ENCODE measurements at regions not wholly inside any gene's neighbourhood (a gene's known extent, or its start where the extent isn't known, plus 50 kb on each side); places are given as distances from the start of the nearest gene placed in this dataset.
A peak's percentile ranks its signal among the peaks of the same experiment; 100 is the strongest.

DNA sequence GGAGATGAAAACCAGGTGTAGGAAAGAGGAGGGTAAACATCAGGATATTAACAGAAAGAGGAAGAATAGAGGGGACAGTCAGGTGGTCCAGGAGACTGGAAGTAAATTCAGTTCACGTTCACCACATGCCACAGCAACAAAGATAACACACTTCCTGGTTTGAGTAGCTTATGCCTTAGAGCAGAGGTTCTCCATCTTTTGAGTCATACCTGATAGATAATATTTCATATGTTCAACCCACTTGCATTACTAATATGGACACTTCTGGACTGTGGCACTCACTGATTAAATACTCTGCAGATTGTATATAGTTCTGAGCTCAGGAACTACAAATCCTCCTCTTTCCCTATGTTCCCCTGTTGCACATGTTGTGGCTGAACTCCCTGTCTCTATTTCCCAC is 179.9 kb upstream of the NR3C1 start:
- no peaks in the 10 kb centered on the region for H4K20me1 ChIP-seq (ENCODE audit: insufficient read depth, poor library complexity, severe bottlenecking)
- H3K4me1 ChIP-seq (ENCODE audit: insufficient read depth): no peaks in the 10 kb centered on the region
- H3K9me2 ChIP-seq (replicated peaks; ENCODE audit: insufficient read depth): no peaks in the 10 kb centered on the region
- no peaks in the 10 kb centered on the region for H3K9me3 ChIP-seq (ENCODE audit: low read depth)
- H3K27me3 ChIP-seq: no peaks in the 10 kb centered on the region
- TF ChIP-seq EZH2phosphoT487 (IDR thresholded peaks at IDR 0.05; ENCODE audit: low read depth, severe bottlenecking, unreplicated experiment): no peak
- TF ChIP-seq, protein P1, sequence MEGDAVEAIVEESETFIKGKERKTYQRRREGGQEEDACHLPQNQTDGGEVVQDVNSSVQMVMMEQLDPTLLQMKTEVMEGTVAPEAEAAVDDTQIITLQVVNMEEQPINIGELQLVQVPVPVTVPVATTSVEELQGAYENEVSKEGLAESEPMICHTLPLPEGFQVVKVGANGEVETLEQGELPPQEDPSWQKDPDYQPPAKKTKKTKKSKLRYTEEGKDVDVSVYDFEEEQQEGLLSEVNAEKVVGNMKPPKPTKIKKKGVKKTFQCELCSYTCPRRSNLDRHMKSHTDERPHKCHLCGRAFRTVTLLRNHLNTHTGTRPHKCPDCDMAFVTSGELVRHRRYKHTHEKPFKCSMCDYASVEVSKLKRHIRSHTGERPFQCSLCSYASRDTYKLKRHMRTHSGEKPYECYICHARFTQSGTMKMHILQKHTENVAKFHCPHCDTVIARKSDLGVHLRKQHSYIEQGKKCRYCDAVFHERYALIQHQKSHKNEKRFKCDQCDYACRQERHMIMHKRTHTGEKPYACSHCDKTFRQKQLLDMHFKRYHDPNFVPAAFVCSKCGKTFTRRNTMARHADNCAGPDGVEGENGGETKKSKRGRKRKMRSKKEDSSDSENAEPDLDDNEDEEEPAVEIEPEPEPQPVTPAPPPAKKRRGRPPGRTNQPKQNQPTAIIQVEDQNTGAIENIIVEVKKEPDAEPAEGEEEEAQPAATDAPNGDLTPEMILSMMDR (IDR thresholded peaks at IDR 0.05; ENCODE audit: poor library complexity): no peak
- TF ChIP-seq EZH2 (IDR thresholded peaks at IDR 0.05; ENCODE audit: borderline replicate concordance): no peak
- no peak overlapping the region for H3K27ac ChIP-seq
- H3K4me2 ChIP-seq: no peak overlapping the region
- DNase-seq (ENCODE audit: low spot score): no peak
- 62% methylated on average over 1 of the region's 1 CpG for WGBS (ENCODE audit: low lambda C conversion rate, missing lambda C conversion rate)
- no peaks in the 10 kb centered on the region for H3K36me3 ChIP-seq (replicated peaks; ENCODE audit: insufficient read depth, low read depth)
- no peaks in the 10 kb centered on the region for H3K79me2 ChIP-seq
- no peak overlapping the region for H2AFZ ChIP-seq
- H3K4me3 ChIP-seq: no peak overlapping the region

DNA sequence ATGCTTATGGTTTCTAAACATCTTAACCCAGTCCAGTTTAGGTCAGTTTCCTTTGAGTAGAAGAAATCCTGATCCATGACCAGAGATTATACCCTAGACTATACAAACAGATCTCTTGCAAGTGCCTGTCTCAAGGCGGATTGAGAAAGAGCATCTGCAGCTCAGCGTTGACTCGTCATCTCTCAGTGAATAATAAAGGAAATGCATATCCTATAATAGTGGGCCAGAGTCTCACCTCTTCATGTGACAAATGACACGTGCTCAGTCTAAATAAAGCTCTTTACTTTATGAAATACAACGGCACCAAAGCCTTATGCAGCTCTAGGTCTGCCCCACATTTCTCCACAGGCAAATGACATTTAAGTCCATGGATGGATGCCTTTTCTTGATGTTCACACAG is 179.4 kb upstream of the NR3C1 start:
- H3K27me3 ChIP-seq: no peaks in the 10 kb centered on the region
- WGBS (ENCODE audit: low lambda C conversion rate, missing lambda C conversion rate): 63% methylated on average over 5 of the region's 5 CpGs
- H3K9me2 ChIP-seq (replicated peaks; ENCODE audit: insufficient read depth): no peaks in the 10 kb centered on the region
- no peak overlapping the region for H3K4me2 ChIP-seq
- no peak for DNase-seq (ENCODE audit: low spot score)
- H3K27ac ChIP-seq: no peak overlapping the region
- H4K20me1 ChIP-seq (ENCODE audit: insufficient read depth, poor library complexity, severe bottlenecking): no peaks in the 10 kb centered on the region
- TF ChIP-seq EZH2 (IDR thresholded peaks at IDR 0.05; ENCODE audit: borderline replicate concordance): no peak
- TF ChIP-seq, protein P1 (IDR thresholded peaks at IDR 0.05; ENCODE audit: poor library complexity): no peak
- no peak for TF ChIP-seq EZH2phosphoT487 (IDR thresholded peaks at IDR 0.05; ENCODE audit: low read depth, severe bottlenecking, unreplicated experiment)
- no peak overlapping the region for H3K4me3 ChIP-seq
- no peak overlapping the region for H2AFZ ChIP-seq
- H3K36me3 ChIP-seq (replicated peaks; ENCODE audit: insufficient read depth, low read depth): no peaks in the 10 kb centered on the region
- H3K79me2 ChIP-seq: no peaks in the 10 kb centered on the region
- no peaks in the 10 kb centered on the region for H3K4me1 ChIP-seq (ENCODE audit: insufficient read depth)
- no peaks in the 10 kb centered on the region for H3K9me3 ChIP-seq (ENCODE audit: low read depth)

DNA sequence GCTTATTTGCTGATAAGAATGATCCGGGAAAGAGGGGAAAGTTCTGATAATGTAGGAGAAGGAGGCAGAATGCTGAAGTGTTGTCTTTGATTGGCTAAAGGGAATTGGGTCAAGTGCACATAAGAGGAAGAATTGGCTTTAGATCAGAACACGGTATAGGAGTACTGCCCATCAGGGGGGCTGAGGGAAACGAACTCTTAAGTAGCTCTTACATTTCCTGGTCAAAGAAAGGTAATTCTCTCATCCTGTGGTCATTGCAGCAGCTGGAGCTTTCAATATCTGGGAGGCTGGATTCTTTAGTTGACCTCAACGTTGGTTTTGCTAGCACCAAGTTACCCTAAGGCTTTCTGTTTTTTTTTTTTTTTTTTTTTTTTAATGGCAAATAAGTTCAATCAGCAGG is 178.7 kb upstream of the NR3C1 start:
- 46% methylated on average over 4 of the region's 4 CpGs for WGBS (ENCODE audit: low lambda C conversion rate, missing lambda C conversion rate)
- H3K4me3 ChIP-seq: no peak overlapping the region
- no peaks in the 10 kb centered on the region for H3K9me2 ChIP-seq (replicated peaks; ENCODE audit: insufficient read depth)
- DNase-seq (ENCODE audit: low spot score): no peak
- no peaks in the 10 kb centered on the region for H3K27me3 ChIP-seq
- H3K4me2 ChIP-seq: no peak overlapping the region
- no peaks in the 10 kb centered on the region for H4K20me1 ChIP-seq (ENCODE audit: insufficient read depth, poor library complexity, severe bottlenecking)
- H3K27ac ChIP-seq: no peak overlapping the region
- H3K36me3 ChIP-seq (replicated peaks; ENCODE audit: insufficient read depth, low read depth): no peaks in the 10 kb centered on the region
- peaks cover 6% of the 10 kb centered on the region for H3K4me1 ChIP-seq (ENCODE audit: insufficient read depth)
- H3K9me3 ChIP-seq (ENCODE audit: low read depth): no peaks in the 10 kb centered on the region
- H2AFZ ChIP-seq: no peak overlapping the region
- TF ChIP-seq EZH2 (IDR thresholded peaks at IDR 0.05; ENCODE audit: borderline replicate concordance): no peak
- TF ChIP-seq EZH2phosphoT487 (IDR thresholded peaks at IDR 0.05; ENCODE audit: low read depth, severe bottlenecking, unreplicated experiment): no peak
- TF ChIP-seq, protein P1 (IDR thresholded peaks at IDR 0.05; ENCODE audit: poor library complexity): no peak
- H3K79me2 ChIP-seq: no peaks in the 10 kb centered on the region

DNA sequence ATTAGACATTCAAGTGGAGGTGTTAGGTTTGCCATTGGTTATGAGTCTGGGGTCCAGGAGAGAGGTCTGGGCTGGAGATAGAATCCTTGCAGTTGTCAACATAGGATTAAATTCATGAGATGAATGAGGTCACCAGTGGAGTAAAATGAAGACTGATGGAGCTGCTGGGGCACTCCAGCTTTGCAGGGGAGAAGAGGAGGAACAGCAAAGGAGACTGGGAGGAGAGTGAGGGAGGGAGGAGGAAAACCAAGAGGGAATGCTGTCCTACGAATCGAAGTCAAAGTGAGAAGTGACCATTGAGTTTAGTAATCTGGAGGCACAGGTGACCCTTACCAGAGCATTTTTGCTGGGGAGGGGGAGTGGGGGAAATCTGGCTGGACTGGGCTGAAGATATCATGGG is 178.2 kb upstream of the NR3C1 start:
- no peak for DNase-seq (ENCODE audit: low spot score)
- Histone ChIP-seq H3K27ac (peak overlapping the region; percentile 20), H2AFZ (no peak overlapping the region), H3K9me3 (ENCODE audit: low read depth) (no peaks in the 10 kb centered on the region), H3K36me3 (replicated peaks; ENCODE audit: insufficient read depth, low read depth) (no peaks in the 10 kb centered on the region), H3K9me2 (replicated peaks; ENCODE audit: insufficient read depth) (no peaks in the 10 kb centered on the region), H4K20me1 (ENCODE audit: insufficient read depth, poor library complexity, severe bottlenecking) (no peaks in the 10 kb centered on the region), H3K4me3 (no peak overlapping the region), H3K4me1 (ENCODE audit: insufficient read depth) (peaks cover 9% of the 10 kb centered on the region), H3K27me3 (no peaks in the 10 kb centered on the region), H3K4me2 (no peak overlapping the region), H3K79me2 (no peaks in the 10 kb centered on the region)
- WGBS (ENCODE audit: low lambda C conversion rate, missing lambda C conversion rate): 94% methylated on average over 2 of the region's 2 CpGs
- TF ChIP-seq, protein P1 (IDR thresholded peaks at IDR 0.05; ENCODE audit: poor library complexity): no peak
- no peak for TF ChIP-seq EZH2 (IDR thresholded peaks at IDR 0.05; ENCODE audit: borderline replicate concordance)
- no peak for TF ChIP-seq EZH2phosphoT487 (IDR thresholded peaks at IDR 0.05; ENCODE audit: low read depth, severe bottlenecking, unreplicated experiment)

Data from hepatocyte (in vitro differentiated cells).